ENCODE measurements at regions not wholly inside any gene's neighbourhood (a gene's known extent, or its start where the extent isn't known, plus 50 kb on each side); places are given as distances from the start of the nearest gene placed in this dataset.

DNA sequence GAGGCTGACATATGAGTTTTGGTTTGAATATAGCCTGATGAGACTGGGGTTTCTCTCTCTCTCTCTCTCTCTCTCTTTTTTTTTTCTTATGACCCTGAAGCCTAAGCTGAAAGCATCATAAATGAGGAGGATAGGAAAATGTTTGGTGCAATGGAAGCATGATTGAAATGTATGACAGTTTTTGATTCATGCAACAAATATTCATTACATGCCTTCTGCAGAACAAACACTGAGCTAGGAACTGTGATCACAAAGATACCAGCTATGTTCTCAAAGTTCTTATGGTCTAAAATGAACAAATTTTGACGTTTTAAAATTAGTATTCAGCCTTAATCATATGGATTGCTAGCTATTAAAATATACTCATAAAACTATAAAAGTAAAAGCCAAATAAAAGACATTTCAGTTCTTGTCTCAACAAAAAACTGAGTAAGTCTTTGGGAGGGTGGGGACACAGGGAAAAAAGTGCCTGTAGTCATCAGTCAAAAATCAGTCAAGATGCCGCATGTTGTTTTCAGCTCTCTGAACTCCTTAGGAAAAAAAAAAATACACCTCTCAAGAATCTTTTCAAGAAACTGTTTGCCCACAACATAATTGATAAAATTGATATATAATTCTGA, 57.2 kb downstream of the NKX6-1 start:
- no peaks in the 10 kb centered on the region for H3K9me3 ChIP-seq (ENCODE audit: control insufficient read depth, low read length)
- no peak for ATAC-seq (ENCODE audit: low FRiP score)
- no peaks in the 10 kb centered on the region for H3K4me1 ChIP-seq (ENCODE audit: control insufficient read depth in 1 of 2, insufficient read depth in 2 of 2, low read length in 2 of 2)
- H3K36me3 ChIP-seq (ENCODE audit: control insufficient read depth in 1 of 2, insufficient read depth in 2 of 2, low read length in 1 of 2) = no peaks in the 10 kb centered on the region
- 49 to 61% methylated on average over 2 of the region's 2 CpGs for WGBS, 2 donors
- no peak for DNase-seq
- no peak overlapping the region for H3K27ac ChIP-seq (ENCODE audit: low read depth in 1 of 2, low read length in 2 of 2)
- no peak overlapping the region for H3K4me3 ChIP-seq (ENCODE audit: low read length in 2 of 2)
- no peaks in the 10 kb centered on the region for H3K27me3 ChIP-seq (ENCODE audit: control insufficient read depth in 1 of 2, insufficient read depth in 2 of 2, low read length in 1 of 2)
- intact Hi-C loops (cut with DNase I) = no loop called here

DNA sequence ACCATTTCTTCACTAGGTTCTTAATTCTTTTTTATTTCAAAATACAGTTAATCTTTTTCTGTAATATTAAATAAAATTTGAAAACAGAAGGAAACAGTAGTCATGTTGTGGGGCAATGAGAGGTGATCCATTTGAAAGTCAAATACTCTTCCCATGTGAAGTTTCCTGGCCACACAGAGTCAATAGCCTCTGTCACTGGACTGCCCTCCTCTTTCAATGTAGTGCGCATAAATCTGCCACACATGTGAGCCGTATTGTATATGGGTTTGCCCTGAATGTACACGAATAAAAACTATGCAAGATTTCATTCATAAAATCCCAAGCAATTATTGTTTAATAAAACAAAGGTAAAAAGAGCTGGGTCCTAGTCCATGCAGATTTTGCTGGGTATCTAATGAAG, 59.1 kb downstream of the NKX6-1 start:
- ATAC-seq (ENCODE audit: low FRiP score) = no peak
- H3K36me3 ChIP-seq (ENCODE audit: control insufficient read depth in 1 of 2, insufficient read depth in 2 of 2, low read length in 1 of 2) = no peaks in the 10 kb centered on the region
- no peak overlapping the region for H3K4me3 ChIP-seq (ENCODE audit: low read length in 2 of 2)
- no peaks in the 10 kb centered on the region for H3K27me3 ChIP-seq (ENCODE audit: control insufficient read depth in 1 of 2, insufficient read depth in 2 of 2, low read length in 1 of 2)
- H3K4me1 ChIP-seq (ENCODE audit: control insufficient read depth in 1 of 2, insufficient read depth in 2 of 2, low read length in 2 of 2) = no peaks in the 10 kb centered on the region
- intact Hi-C loops (cut with DNase I) = no loop called here
- H3K9me3 ChIP-seq (ENCODE audit: control insufficient read depth, low read length) = no peaks in the 10 kb centered on the region
- H3K27ac ChIP-seq (ENCODE audit: low read depth in 1 of 2, low read length in 2 of 2) = no peak overlapping the region
- WGBS, 2 donors = 54 to 59% methylated on average over 3 of the region's 3 CpGs
- no peak for DNase-seq

- no peak for ATAC-seq (ENCODE audit: low FRiP score)
- H3K9me3 ChIP-seq (ENCODE audit: control insufficient read depth, low read length) = no peaks in the 10 kb centered on the region
- DNase-seq = no peak
- WGBS, 2 donors = 56 to 61% methylated on average over 2 of the region's 2 CpGs
- intact Hi-C loops (cut with DNase I) = no loop called here
- no peak overlapping the region for H3K27ac ChIP-seq (ENCODE audit: low read depth in 1 of 2, low read length in 2 of 2)
- no peaks in the 10 kb centered on the region for H3K27me3 ChIP-seq (ENCODE audit: control insufficient read depth in 1 of 2, insufficient read depth in 2 of 2, low read length in 1 of 2)
- H3K4me3 ChIP-seq (ENCODE audit: low read length in 2 of 2) = no peak overlapping the region
- no peaks in the 10 kb centered on the region for H3K36me3 ChIP-seq (ENCODE audit: control insufficient read depth in 1 of 2, insufficient read depth in 2 of 2, low read length in 1 of 2)
- H3K4me1 ChIP-seq (ENCODE audit: control insufficient read depth in 1 of 2, insufficient read depth in 2 of 2, low read length in 2 of 2) = no peaks in the 10 kb centered on the region
Observed at GRCh38 chr4:84436812-84437211, 62.3 kb downstream of the NKX6-1 start.

DNA sequence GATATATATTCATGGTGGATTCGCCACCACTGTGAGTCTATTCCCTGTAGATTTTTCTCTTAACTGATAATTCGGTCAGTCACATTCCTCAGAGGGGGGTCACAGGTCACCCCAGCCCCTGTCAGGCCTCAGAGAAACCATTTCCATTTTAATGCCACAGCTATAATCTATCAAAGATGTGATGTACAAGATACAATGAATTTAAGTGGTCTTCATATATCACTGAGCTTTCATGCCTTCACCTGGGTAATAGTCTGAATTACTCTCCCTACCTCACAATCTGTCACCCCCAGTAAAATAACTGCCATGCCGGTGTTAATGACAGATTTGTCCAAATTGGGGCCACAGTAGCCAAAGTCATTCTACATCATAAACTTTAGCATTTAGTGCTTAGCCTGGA, 64.7 kb downstream of the NKX6-1 start:
- Histone ChIP-seq H3K4me3 (ENCODE audit: low read length in 2 of 2) (no peak overlapping the region), H3K27ac (ENCODE audit: low read depth in 1 of 2, low read length in 2 of 2) (no peak overlapping the region), H3K36me3 (ENCODE audit: control insufficient read depth in 1 of 2, insufficient read depth in 2 of 2, low read length in 1 of 2) (no peaks in the 10 kb centered on the region), H3K4me1 (ENCODE audit: control insufficient read depth in 1 of 2, insufficient read depth in 2 of 2, low read length in 2 of 2) (no peaks in the 10 kb centered on the region), H3K9me3 (ENCODE audit: control insufficient read depth, low read length) (no peaks in the 10 kb centered on the region), H3K27me3 (ENCODE audit: control insufficient read depth in 1 of 2, insufficient read depth in 2 of 2, low read length in 1 of 2) (no peaks in the 10 kb centered on the region)
- intact Hi-C loops (cut with DNase I) = no loop called here
- ATAC-seq (ENCODE audit: low FRiP score) (no peak), DNase-seq (no peak)
- WGBS, 2 donors = 67 to 72% methylated on average over 3 of the region's 3 CpGs

DNA sequence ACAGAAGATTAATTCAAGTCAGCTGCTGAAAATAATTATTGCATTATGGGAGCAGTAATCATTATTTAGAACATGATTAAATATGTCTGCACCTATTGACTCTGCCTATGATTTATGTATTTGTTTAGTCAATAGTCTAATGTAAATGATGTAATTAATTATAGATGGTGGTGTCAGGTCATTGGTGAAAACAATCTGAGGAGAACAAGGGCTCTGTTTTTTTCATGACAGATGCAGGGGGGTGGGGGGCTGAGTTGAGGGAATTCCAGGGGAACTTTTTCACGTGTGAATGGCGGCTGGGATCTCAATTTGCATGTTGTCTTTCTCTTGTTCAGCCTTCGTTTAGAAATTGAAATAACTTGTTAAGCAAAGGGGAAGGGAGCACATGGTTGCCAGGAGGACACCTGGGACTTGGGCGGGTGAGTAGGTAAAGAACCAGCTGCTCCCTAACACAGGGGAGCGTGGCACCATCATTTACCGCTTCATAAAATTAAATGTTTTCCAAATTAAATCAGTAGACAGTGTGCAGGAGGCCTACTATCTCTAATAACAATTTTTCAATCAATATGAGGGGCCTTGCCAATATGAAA, 65.4 kb downstream of the NKX6-1 start:
- Histone ChIP-seq H3K27ac (ENCODE audit: low read depth in 1 of 2, low read length in 2 of 2) (no peak overlapping the region), H3K36me3 (ENCODE audit: control insufficient read depth in 1 of 2, insufficient read depth in 2 of 2, low read length in 1 of 2) (no peaks in the 10 kb centered on the region), H3K9me3 (ENCODE audit: control insufficient read depth, low read length) (no peaks in the 10 kb centered on the region), H3K27me3 (ENCODE audit: control insufficient read depth in 1 of 2, insufficient read depth in 2 of 2, low read length in 1 of 2) (no peaks in the 10 kb centered on the region), H3K4me3 (ENCODE audit: low read length in 2 of 2) (no peak overlapping the region), H3K4me1 (ENCODE audit: control insufficient read depth in 1 of 2, insufficient read depth in 2 of 2, low read length in 2 of 2) (no peaks in the 10 kb centered on the region)
- intact Hi-C loops (cut with DNase I) = no loop called here
- no peak for DNase-seq
- ATAC-seq (ENCODE audit: low FRiP score) = no peak
- 61 to 62% methylated on average over 6 of the region's 6 CpGs for WGBS, 2 donors

DNA sequence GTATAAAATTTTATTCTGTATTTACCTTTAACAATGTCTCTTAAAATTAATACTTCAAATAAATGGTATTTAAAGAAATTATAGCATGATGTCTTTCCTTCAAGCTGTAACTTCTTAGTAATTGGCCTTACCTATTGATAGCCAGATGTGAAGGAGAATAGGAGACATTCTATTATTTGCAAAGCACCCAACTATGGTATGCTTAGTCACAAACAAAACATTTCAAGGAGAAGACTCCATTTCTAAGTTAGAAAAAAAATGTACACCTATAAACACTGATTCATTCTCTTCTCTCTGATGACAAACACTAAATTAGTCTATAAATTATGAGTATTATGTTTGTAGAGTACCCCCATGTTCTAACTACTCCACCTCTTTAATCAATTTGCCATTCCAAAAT, 66.4 kb downstream of the NKX6-1 start:
- DNase-seq = no peak
- intact Hi-C loops (cut with DNase I) = no loop called here
- no peak for ATAC-seq (ENCODE audit: low FRiP score)
- H3K4me1 ChIP-seq (ENCODE audit: control insufficient read depth in 1 of 2, insufficient read depth in 2 of 2, low read length in 2 of 2) = no peaks in the 10 kb centered on the region
- no peaks in the 10 kb centered on the region for H3K27me3 ChIP-seq (ENCODE audit: control insufficient read depth in 1 of 2, insufficient read depth in 2 of 2, low read length in 1 of 2)
- H3K36me3 ChIP-seq (ENCODE audit: control insufficient read depth in 1 of 2, insufficient read depth in 2 of 2, low read length in 1 of 2) = no peaks in the 10 kb centered on the region
- no peak overlapping the region for H3K4me3 ChIP-seq (ENCODE audit: low read length in 2 of 2)
- no peaks in the 10 kb centered on the region for H3K9me3 ChIP-seq (ENCODE audit: control insufficient read depth, low read length)
- no peak overlapping the region for H3K27ac ChIP-seq (ENCODE audit: low read depth in 1 of 2, low read length in 2 of 2)

DNA sequence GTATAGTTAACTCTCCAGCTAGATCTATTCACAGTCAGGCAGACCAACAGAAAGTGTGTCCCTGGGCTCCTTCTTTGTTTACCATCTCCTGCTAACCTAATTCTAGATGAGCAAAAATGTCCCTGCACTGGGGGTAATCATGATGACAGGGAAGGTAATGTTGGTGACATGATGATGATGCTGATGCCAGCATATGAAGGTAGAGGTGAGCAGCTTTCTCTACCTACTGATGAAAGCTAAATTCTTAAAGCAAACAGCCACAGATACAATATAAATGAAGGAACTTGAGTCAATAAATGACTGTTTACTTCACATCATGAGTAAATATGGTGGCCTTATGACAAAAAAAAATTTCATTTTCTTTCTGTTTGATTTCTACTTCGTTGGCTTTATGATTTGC, 78.5 kb downstream of the NKX6-1 start:
- WGBS, 2 donors = 40 to 42% methylated on average over 1 of the region's 1 CpG
- Histone ChIP-seq H3K27me3 (ENCODE audit: control insufficient read depth in 1 of 2, insufficient read depth in 2 of 2, low read length in 1 of 2) (no peaks in the 10 kb centered on the region), H3K36me3 (ENCODE audit: control insufficient read depth in 1 of 2, insufficient read depth in 2 of 2, low read length in 1 of 2) (no peaks in the 10 kb centered on the region), H3K4me3 (ENCODE audit: low read length in 2 of 2) (no peak overlapping the region), H3K27ac (ENCODE audit: low read depth in 1 of 2, low read length in 2 of 2) (no peak overlapping the region), H3K9me3 (ENCODE audit: control insufficient read depth, low read length) (no peaks in the 10 kb centered on the region), H3K4me1 (ENCODE audit: control insufficient read depth in 1 of 2, insufficient read depth in 2 of 2, low read length in 2 of 2) (no peaks in the 10 kb centered on the region)
- DNase-seq = no peak
- intact Hi-C loops (cut with DNase I) = no loop called here
- ATAC-seq (ENCODE audit: low FRiP score) = no peak

GRCh38 chr4:84419201-84419600, 79.9 kb downstream of the NKX6-1 start:
- Histone ChIP-seq H3K27me3 (ENCODE audit: control insufficient read depth in 1 of 2, insufficient read depth in 2 of 2, low read length in 1 of 2) (no peaks in the 10 kb centered on the region), H3K4me3 (ENCODE audit: low read length in 2 of 2) (no peak overlapping the region), H3K36me3 (ENCODE audit: control insufficient read depth in 1 of 2, insufficient read depth in 2 of 2, low read length in 1 of 2) (no peaks in the 10 kb centered on the region), H3K4me1 (ENCODE audit: control insufficient read depth in 1 of 2, insufficient read depth in 2 of 2, low read length in 2 of 2) (no peaks in the 10 kb centered on the region), H3K27ac (ENCODE audit: low read depth in 1 of 2, low read length in 2 of 2) (no peak overlapping the region), H3K9me3 (ENCODE audit: control insufficient read depth, low read length) (no peaks in the 10 kb centered on the region)
- WGBS, 2 donors = 36 to 43% methylated on average over 3 of the region's 3 CpGs
- DNase-seq = no peak
- ATAC-seq (ENCODE audit: low FRiP score) = no peak
- intact Hi-C loops (cut with DNase I) = no loop called here

DNA sequence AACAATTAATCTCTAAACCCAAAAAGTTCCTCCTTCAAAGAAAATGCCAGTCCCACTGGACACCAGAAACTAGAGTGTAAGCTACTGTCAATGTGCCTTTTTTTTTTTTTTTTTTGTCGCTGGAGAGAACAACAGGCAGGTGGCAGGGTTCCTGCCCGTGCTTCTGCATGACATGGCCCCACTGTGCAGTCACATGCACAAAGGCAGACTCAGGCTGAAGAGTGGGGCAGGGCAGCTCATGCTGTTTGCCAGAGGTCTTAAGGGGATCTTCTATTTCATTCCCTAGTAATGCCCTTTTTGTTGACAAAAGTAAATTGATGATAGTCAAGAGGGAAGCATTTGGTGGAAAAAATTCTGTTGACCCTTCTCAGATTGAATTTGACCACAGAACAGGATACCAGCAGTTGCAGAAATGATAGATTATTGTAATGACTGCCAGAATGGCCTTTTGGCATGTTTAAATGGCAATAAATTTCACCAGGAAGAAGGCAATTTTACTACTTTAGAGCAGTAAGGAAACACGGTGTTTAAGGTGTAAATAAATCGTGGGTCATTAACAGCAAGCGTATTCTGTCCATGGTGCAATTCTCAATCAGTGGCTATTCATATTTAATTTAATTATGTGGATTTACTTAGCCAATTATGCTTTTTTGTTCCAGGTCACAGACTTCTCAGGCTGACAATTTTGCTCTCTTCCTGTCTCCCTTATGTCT, 80.9 kb downstream of the NKX6-1 start:
- Histone ChIP-seq H3K9me3 (ENCODE audit: control insufficient read depth, low read length) (no peaks in the 10 kb centered on the region), H3K36me3 (ENCODE audit: control insufficient read depth in 1 of 2, insufficient read depth in 2 of 2, low read length in 1 of 2) (no peaks in the 10 kb centered on the region), H3K27ac (ENCODE audit: low read depth in 1 of 2, low read length in 2 of 2) (no peak overlapping the region), H3K4me3 (ENCODE audit: low read length in 2 of 2) (no peak overlapping the region), H3K4me1 (ENCODE audit: control insufficient read depth in 1 of 2, insufficient read depth in 2 of 2, low read length in 2 of 2) (no peaks in the 10 kb centered on the region), H3K27me3 (ENCODE audit: control insufficient read depth in 1 of 2, insufficient read depth in 2 of 2, low read length in 1 of 2) (no peaks in the 10 kb centered on the region)
- WGBS, 2 donors = 39 to 47% methylated on average over 4 to 5 of the region's 5 CpGs
- DNase-seq (no peak), ATAC-seq (ENCODE audit: low FRiP score) (no peak)
- intact Hi-C loops (cut with DNase I) = no loop called here

Data from aorta (tissue), 5 donors.